HG02571 (cell line): ENCODE measurements at regions not wholly inside any gene's neighbourhood (a gene's known extent, or its start where the extent isn't known, plus 50 kb on each side); places are given as distances from the start of the nearest gene placed in this dataset.
"Not testable (repeated sequence)": the region's sequence is repeated elsewhere in the genome, so short reads cannot be mapped to it uniquely, and the experiment has no call there.

Experiments used
- ATAC-seq: cut with Tn5 transposase; IDR thresholded peaks from one replicate; pipeline ENCODE4 v1.9.1; 2021; ENCODE audit warnings: mild to moderate bottlenecking, moderate library complexity; ENCODE audit not compliant: unreplicated experiment

DNA sequence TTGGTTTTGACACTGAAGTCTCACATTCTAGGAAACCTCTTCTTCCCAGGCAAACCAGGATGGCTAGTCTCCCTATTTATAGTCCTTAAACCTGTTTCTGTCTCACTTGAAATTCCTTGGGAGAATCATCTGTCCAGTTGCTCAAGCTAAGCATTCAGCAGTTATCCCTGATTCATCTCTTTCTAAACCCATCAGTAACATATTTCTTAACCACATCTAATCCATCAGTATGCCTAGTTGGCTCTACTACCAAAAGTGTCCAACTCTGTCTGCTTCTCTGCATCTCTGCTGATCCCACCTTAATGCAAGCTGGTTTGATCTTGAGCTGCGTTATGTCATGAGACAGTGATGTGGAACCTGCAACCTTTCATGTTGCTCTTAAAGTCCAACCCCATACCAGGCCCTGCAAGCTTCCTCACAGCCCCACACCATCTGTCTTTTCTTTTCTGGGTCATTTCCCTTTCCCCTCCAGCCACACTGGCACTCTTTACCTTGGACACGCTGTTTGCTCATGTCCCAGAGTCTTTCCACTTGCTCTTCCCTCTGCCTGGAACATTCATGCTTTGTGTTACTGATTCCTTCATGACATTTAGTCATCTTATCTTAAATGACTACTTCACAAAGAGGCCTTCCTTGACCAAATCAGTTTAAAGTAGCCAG is 380.8 kb upstream of the RGS6 start:
- ATAC-seq, result no peak

DNA sequence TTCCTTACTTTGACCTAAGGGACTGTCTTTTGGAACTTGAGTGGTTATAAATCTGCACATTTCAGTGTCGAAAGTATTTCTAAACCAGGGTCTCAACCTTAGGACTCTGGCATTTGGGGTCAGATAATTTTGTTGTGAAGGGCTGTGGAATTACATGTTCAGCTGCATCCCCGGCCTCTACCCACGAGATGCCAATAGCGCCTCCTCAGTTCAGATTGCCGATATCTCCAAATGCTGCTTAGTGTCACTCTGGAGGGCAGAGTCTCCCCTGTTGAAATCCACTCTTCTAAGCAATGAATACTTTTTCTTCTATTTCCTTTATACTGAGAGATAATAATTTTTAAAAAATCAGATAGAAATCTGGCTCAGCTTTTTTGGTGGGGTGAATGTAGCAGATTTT is 379.4 kb upstream of the RGS6 start:
- no peak for ATAC-seq

DNA sequence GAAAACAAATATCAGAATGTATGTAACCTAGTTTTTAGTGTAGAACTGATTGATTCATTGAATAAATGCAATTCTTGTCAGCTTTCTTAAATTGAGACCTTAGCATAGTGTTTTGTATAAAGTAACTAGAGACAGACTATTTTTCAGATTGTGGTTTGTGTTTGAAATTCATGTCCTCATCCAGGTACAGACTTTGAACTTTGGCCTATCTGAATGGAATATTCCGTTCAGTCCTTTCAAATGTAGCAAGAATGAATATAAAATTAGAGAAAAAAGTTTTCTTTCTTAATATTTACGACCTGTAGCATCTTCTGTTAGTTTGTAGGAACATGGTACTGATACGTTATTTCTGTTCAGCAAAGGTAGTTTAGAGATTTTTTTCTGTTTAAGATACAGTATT is 378.4 kb upstream of the RGS6 start:
- ATAC-seq, result no peak

DNA sequence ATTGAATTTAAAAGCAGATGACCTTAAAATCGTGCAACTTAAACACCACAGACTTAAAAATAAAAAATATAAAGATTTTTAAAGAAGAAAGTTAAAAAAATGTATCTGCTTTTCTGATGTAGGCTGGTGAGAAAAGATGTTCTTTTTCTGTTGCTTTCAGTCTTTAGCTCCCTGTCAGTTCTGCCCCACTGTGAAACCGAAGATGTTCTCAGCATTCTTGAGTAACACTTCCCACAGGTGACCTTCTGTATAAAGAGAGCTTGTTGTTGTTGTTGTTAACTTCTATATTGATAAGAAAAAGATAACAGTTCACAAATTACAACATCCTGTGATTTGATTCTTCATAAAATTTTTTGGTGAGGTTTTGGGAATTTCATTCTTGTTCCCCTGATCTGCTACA is 377.9 kb upstream of the RGS6 start:
- ATAC-seq, result no peak

DNA sequence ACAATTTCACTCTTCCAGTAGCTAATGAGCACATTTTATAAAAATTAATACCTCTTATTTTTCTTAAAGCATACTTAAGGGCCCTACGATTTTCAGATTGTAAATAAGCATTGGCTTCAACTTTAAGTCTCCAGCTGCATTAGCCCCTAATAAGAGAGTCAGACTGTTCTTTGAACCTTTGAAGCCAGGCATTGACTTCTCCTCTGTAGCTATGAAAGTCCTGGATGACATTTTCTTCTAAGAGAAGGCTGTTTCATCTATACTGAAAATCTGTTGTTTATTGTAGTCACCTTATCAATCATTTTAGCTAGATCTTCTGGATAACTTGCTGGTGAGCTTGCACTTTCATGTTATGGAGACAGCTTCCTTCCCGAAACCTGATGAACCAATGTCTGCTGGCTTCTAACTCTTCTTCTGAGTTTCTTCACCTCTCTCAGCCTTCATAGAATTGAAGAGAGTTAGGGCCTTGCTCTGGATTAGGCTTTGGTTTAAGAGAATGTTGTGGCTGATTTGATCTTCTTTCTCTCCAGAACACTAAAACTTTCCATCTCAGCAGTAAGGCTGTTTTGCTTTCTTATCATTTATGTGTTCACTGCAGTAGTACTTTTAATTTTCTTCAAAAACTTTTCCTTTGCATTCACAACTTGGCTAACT is 377.1 kb upstream of the RGS6 start:
- peak; percentile 16 for ATAC-seq

DNA sequence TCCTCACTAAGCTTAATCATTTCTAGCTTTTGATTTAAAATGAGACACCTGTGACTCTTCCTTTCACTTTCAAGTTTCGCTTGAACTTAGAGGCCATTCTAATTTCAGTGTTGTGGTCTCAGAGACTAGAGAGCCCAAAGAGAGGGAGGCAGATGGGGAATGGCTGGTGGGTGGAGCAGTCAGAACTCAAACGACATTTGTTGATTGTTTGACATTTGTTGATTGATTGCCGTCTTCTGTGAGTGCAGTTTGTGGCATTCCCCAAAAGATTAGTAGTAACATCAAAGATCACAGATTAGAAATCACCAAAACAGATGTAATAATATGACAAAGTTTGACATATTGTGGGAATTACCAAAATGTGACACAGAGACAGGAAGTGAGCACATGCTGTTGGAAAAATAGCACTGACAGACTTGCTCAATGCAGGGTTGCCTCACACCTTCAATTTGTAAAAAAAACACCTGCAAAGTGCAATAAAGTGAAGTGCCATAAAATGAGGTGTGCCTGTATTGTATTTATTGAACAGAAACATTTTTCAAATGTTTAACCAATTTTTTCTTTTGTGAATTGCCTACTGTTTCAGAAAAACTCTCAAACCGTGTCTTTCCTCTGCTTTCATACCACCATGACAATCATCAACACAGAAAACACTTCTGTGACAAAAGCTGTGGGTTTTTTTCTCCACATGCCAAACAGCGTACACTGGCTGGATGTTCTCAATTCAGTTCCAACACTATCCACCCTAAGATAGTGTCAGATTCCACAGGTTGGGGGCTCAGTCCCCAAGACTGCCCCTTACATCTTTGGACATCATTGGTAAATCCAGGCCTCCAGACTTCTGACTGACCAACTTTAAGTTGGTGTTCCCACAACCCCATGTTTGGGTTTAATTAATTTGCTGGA is 376.3 kb upstream of the RGS6 start:
- ATAC-seq, result peak; percentile 91

DNA sequence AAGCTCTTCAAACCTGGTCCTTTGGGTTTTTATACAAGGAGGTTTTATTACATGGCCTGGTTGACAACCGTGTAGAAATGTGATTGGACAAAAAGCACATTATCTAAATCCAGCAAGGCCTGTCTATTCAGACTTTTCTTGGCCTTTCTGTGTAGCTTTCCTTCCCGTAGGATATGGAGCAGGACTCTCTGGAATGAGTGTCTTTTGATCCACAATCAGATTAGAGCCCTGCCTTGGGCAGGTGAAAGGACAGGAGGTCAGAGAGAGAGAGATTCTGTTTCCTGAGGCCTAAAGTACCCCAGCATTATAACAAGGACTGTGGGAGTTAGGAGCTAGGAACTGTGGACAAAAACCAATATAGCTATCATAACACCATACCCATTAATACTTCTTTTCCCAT is 375.5 kb upstream of the RGS6 start:
- ATAC-seq, result no peak

DNA sequence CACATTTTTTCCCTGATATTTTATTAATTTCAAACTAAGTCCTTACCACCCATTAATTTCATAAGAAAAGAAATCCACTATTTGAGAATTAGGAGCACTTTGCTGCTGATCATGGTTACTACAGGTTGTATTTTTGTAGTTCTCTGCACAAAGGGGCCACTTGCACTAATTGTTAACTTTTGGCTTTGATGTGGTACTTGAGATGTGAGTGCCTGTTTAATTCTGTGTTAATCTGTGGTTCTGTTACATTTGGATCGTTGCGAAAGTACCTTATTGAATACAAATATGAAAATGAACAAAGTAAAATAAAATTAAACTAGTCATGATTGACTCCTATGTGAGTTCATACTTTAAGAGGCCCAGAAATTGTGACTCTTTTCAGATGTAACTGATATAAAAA is 374.9 kb upstream of the RGS6 start:
- ATAC-seq, result no peak

DNA sequence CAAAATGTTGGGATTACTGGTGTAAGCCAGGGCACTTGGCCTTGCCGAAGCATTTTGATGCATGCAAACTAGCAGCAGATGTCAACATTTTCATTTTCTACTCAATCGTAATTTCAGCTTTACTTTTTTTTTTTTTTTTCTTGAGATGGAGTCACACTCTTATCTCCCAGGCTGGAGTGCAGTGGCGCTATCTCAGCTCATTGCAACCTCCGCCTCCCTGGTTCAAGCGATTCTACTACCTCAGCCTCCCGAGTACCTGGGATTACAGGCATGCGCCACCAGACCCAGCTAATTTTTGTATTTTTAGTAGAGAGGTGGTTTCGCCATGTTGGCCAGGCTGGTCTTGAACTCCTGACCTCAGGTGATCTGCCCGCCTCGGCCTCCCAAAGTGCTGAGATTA is 373.3 kb upstream of the RGS6 start:
- not testable (repeated sequence) for ATAC-seq

DNA sequence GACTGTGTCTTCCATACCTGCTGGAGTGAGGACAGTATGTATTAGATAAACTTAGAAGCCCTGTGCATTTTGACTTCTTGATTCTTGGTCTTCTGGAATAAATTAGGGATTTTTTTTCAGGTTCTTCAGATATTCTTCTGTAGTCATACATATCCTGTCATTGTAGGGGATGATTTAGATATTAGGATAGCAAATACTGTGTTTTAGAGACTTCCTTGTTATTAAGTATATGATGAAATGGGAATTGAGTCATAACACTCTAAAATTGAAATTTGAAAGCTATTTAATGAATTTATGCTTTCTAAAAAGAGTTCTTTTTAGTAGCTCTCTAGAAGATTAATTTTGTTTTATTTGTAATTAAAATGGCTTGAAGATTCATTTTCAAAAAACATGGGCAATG is 371.5 kb upstream of the RGS6 start:
- ATAC-seq, result no peak

DNA sequence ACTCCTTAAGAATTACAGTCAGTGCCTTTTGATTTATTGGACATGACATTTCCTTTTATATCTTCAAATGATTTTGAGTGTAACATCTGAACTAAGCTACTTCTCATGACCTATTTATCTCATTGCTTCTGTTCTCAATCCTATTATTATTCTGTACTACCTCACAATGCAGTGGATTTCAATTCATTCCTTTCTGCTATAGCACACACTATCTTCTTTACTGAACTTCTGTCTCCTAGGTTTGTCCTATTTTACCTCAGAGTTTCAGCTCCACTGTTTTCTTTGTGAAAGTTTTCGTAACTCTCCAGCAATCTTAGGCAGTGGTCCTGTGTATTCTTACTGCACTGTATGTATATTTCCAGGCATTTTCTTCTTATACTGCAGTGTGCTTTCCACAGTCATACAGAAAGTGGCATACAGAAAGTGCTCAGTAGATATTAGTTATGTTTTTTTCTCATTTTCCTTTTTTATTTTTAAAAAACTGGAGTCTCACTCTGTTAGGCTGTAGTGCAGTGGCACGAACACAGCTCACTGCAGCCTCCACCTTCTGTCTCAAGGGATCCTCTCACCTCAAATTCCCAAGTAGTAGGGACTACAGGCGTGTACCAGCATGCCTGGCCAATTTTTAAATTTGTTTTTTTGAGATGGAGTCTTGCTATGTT is 368.6 kb upstream of the RGS6 start:
- ATAC-seq, result no peak

DNA sequence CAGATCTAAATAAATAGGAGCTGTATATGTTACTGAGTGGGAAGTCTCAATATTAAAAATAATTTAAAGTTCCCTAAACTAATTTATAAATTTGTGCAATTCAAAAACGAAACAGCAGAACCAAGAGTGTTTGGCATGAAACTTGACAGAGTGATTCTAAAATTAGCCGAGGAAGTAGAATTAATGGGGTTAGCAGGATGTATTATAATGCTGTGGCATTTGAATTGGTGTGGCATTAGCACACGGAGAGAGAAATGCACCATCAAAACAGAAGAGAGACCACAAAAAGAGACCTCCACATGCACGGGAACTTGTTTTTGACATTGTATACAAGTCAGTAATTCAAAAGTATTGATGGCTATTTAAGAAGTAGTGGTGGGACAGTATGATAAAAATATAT is 366.0 kb upstream of the RGS6 start:
- ATAC-seq, result no peak

DNA sequence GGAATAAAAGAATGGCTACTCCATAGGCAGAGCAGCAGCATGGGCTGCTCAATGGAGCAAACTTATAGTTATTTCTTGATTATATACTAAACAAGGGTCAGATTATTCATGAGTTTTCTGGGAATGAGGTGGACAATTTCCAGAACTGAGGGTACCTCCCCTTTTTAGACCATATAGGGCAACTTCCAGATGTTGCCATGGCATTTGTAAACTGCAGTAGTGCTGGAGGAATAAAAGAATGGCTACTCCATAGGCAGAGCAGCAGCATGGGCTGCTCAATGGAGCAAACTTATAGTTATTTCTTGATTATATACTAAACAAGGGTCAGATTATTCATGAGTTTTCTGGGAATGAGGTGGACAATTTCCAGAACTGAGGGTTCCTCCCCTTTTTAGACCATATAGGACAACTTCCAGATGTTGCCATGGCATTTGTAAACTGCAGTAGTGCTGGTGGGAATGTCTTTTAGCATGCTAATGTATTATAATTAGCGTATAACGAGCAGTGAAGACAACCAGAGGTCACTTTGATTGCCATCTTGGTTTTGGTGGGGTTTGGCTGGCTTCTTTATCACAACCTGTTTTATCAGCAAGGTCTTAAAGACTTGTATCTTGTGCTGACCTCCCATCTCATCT is 364.6 kb upstream of the RGS6 start:
- not testable (repeated sequence) for ATAC-seq

DNA sequence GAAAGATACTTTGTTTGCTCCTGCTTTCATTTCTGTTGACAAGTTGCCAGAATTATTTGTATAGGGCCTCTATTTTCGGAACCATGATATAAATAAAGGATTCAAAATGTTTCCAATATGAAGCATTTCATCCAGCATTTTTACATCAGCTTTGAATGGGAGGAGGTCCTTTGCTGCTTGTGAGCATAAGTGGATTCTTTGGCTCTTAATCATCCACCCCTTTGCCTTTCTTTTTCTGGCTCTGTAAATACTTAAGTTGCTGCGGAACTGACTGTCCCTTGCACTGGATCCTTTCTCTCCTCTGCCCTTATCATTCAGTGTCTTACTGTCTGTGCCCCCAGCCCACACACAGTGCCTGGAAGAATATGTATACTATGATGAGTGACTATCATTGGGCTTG is 357.3 kb upstream of the RGS6 start:
- no peak for ATAC-seq

DNA sequence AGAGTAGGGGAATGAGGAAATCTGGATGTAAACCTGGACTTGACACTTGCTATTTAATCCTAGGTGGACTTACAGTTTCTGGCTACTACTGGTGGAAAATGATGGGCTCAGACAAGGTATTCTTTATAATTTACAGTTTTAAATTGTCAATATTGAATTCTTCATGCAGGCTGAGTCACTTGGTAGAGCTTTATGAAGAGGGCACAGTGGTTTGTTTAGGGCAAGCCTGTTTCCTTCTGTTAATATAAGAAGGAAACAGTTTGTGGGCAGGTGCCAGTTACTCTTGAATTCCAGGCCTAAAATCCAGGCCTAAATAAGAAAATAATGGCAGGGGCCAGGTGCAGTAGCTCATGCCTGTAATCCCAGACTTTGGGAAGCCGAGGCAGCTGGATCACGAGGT is 355.8 kb upstream of the RGS6 start:
- no peak for ATAC-seq

DNA sequence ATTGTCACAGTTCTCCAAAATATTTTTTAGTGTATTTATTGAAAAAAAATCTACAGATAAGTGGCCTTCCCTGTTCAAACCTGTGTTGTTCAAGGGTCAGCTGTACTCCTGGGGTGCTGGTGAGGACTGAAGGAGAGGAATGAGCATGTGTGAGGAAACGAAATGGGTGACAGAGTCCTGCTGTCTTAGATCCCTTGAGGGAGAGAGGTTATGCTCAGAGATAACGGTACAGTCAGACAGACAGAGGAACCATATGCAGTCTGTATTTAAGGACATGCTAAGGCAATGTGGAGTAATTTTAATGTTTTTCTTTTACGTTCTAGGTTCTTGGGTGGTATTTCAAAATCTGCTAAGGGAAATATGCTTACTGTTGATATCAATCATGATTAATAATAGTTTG is 352.9 kb upstream of the RGS6 start:
- no peak for ATAC-seq

DNA sequence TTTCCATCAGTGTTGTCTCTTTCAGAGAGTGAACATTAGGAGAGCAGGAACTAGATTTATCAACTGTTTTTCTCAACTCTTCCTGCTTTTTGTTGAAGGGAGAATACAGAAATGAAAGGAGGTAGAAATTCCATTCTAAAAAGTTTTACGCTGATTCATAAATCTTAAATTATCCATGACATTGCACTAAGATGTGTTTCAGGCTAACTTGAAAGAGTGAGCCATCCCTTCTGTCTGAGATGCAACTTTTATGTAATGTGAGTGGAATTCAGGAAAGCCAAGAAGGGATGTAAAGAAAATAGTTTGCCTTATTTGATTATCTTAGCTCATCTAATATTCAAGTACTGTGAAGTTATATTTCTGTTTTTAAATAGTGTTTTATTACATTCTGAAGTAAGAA is 349.5 kb upstream of the RGS6 start:
- ATAC-seq, result no peak

DNA sequence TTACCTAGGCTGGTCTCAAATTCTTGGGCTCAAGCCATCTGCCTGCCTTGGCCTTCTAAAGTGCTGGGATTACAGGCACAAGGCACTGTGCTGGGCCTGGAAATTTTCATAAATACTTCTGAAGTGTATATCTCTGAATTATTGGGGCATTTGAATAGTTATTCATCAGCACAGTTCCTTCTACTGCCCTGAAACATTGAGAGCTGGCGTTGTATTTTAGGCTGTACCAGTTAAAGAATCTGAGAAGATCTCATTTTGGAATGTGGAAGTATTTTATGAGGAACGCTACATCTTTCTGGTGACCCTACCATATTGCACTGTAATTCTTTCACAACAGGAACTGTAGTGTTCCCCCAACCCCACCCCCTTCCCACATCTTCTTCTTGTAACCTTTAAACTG is 349.0 kb upstream of the RGS6 start:
- no peak for ATAC-seq

DNA sequence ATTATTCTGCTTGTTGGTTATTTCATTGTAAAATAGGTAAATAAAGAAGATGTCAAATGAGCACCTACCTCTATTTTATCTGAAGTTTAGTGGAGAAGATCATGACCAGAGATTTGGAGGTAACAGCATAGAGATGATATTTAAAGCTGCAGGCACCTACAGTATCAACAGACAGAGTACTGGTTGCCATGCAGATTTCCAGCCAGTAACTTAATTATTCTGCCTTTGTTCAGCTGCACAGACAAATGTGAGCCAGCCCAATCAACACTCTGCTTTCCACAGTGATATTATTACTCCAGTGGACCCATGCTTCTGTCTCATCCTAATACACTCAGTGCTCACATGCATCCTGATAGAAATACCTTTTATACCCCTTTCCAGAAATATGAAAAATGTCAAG is 348.5 kb upstream of the RGS6 start:
- ATAC-seq, result no peak

DNA sequence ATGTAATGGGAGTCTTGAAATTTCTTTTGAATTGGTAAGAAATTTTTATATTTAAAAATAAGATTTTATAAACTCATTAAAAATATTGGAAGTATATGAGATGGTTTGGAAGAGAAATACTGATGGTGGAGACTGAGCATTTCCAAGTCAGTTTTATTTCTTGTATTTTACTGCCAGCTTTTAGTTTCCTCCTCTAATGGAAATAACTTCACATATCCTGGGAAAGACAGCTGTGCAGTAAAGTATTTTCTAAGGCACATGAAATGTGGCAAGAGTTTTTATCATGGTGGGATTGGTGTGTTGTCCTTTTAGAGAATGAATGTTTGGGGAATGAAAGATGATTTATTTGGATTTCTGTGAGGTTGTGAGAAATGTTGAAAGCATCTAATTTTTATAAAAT is 346.9 kb upstream of the RGS6 start:
- ATAC-seq, result no peak
